GM23248 (cell line): ENCODE measurements at regions not wholly inside any gene's neighbourhood (a gene's known extent, or its start where the extent isn't known, plus 50 kb on each side); places are given as distances from the start of the nearest gene placed in this dataset.

Source experiments
- EZH2 ChIP-seq: fragments of 200-600 bp; sonication (generic); IDR thresholded peaks from 2 replicates; pipeline ENCODE4 v1.6.1; 2018; ENCODE audit warnings: antibody characterized with exemption, mild to moderate bottlenecking; ENCODE audit not compliant: insufficient read depth, poor library complexity, severe bottlenecking
- EZH2phosphoT487 ChIP-seq: fragments of 200-600 bp; sonication (generic); IDR thresholded peaks from 2 replicates; pipeline ENCODE4 v1.6.1; 2018; ENCODE audit warnings: antibody characterized with exemption, moderate library complexity, mild to moderate bottlenecking, low read depth; ENCODE audit not compliant: insufficient read depth

DNA sequence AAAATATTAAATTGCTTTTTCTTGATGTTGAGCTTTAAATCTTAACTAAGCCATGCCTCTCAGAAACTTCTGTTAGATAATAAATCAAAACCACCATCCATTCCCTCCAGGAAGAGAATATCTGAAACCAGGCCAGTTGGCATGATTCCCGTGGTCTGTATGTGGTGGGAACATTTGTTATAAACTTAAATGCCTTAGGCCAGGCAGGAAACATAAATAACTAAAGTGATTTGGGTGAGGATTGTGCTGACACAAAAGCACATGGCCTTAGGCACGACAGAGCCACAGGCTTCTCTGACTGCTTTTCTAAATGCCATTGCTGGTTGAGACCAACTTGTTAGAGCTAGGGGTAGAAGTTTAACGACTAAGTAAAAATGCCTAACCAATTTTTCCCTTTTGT, 255.9 kb downstream of the GABRG2 start:
- TF ChIP-seq EZH2 (no peak), EZH2phosphoT487 (no peak)
